ENCODE measurements at regions not wholly inside any gene's neighbourhood (a gene's known extent, or its start where the extent isn't known, plus 50 kb on each side); places are given as distances from the start of the nearest gene placed in this dataset.

GRCh38 chr2:14235667-14236066 is 396.9 kb upstream of the LRATD1 start:
- DNase-seq: no peak

- DNase-seq: no peak
Measured at GRCh38 chr2:14237902-14238301, 394.6 kb upstream of the LRATD1 start.

- DNase-seq: no peak
Measured at GRCh38 chr2:14239605-14240004, 392.9 kb upstream of the LRATD1 start.

- no peak for DNase-seq
Measured at GRCh38 chr2:14240868-14241267, 391.6 kb upstream of the LRATD1 start.

GRCh38 chr2:14245901-14246300 is 386.6 kb upstream of the LRATD1 start:
- DNase-seq: no peak

- no peak for DNase-seq
Measured at GRCh38 chr2:14255135-14255820, 377.2 kb upstream of the LRATD1 start.

- no peak for DNase-seq
Measured at GRCh38 chr2:14256890-14257289, 375.6 kb upstream of the LRATD1 start.

- no peak for DNase-seq
Measured at GRCh38 chr2:14257801-14258507, 374.6 kb upstream of the LRATD1 start.

- DNase-seq: no peak
Measured at GRCh38 chr2:14261771-14262170, 370.7 kb upstream of the LRATD1 start.

GRCh38 chr2:14263053-14263452 is 369.5 kb upstream of the LRATD1 start:
- DNase-seq: no peak

GRCh38 chr2:14270036-14270582 is 362.4 kb upstream of the LRATD1 start:
- DNase-seq: no peak

- no peak for DNase-seq
Measured at GRCh38 chr2:14272396-14273075, 360.0 kb upstream of the LRATD1 start.

GRCh38 chr2:14273650-14274049 is 358.9 kb upstream of the LRATD1 start:
- no peak for DNase-seq

- no peak for DNase-seq
Measured at GRCh38 chr2:14284244-14284643, 348.3 kb upstream of the LRATD1 start.

- no peak for DNase-seq
Measured at GRCh38 chr2:14285812-14286211, 346.7 kb upstream of the LRATD1 start.

GRCh38 chr2:14288016-14288415 is 344.5 kb upstream of the LRATD1 start:
- no peak for DNase-seq

GRCh38 chr2:14292964-14293363 is 339.6 kb upstream of the LRATD1 start:
- DNase-seq: no peak

GRCh38 chr2:14297340-14297739 is 335.2 kb upstream of the LRATD1 start:
- DNase-seq: no peak

GRCh38 chr2:14297906-14298305 is 334.6 kb upstream of the LRATD1 start:
- DNase-seq: no peak

- no peak for DNase-seq
Measured at GRCh38 chr2:14301331-14301730, 331.2 kb upstream of the LRATD1 start.

GRCh38 chr2:14303366-14304115 is 329.0 kb upstream of the LRATD1 start:
- DNase-seq: no peak

GRCh38 chr2:14304326-14304725 is 328.2 kb upstream of the LRATD1 start:
- no peak for DNase-seq

- DNase-seq: no peak
Measured at GRCh38 chr2:14306268-14306861, 326.2 kb upstream of the LRATD1 start.

All from activated CD4-positive, alpha-beta T cell treated with anti-CD3 and anti-CD28 coated beads for 48 hours (primary cell).